ENCODE measurements at regions not wholly inside any gene's neighbourhood (a gene's known extent, or its start where the extent isn't known, plus 50 kb on each side); places are given as distances from the start of the nearest gene placed in this dataset.

GRCh38 chr10:81450651-81451050 lies 424.3 kb upstream of the NRG3 start:
- no peak for DNase-seq (ENCODE audit: low read depth in 1 of 2, low spot score in 1 of 2)
- Histone ChIP-seq H3K27ac (replicated peaks) (no peak overlapping the region), H3K4me3 (replicated peaks; ENCODE audit: insufficient read depth, low read length) (no peak overlapping the region), H3K27me3 (ENCODE audit: insufficient read depth, poor library complexity, severe bottlenecking) (no peaks in the 10 kb centered on the region)
- TF ChIP-seq CTCF (IDR thresholded peaks at IDR 0.05; ENCODE audit: insufficient read depth, low read length) (no peak), POLR2AphosphoS5 (IDR thresholded peaks at IDR 0.05; ENCODE audit: low read depth) (no peak), GABPA (IDR thresholded peaks at IDR 0.05; ENCODE audit: low read depth) (no peak), SPI1 (IDR thresholded peaks at IDR 0.05; ENCODE audit: borderline replicate concordance, low read depth) (no peak), REST (IDR thresholded peaks at IDR 0.05; ENCODE audit: insufficient replicate concordance, low read depth) (no peak)

- H3K27me3 ChIP-seq (ENCODE audit: insufficient read depth, poor library complexity, severe bottlenecking) = no peaks in the 10 kb centered on the region
- no peak overlapping the region for H3K4me3 ChIP-seq (replicated peaks; ENCODE audit: insufficient read depth, low read length)
- no peak for DNase-seq (ENCODE audit: low read depth in 1 of 2, low spot score in 1 of 2)
- no peak for TF ChIP-seq SPI1 (IDR thresholded peaks at IDR 0.05; ENCODE audit: borderline replicate concordance, low read depth)
- no peak for TF ChIP-seq POLR2AphosphoS5 (IDR thresholded peaks at IDR 0.05; ENCODE audit: low read depth)
- TF ChIP-seq CTCF (IDR thresholded peaks at IDR 0.05; ENCODE audit: insufficient read depth, low read length) = no peak
- TF ChIP-seq GABPA (IDR thresholded peaks at IDR 0.05; ENCODE audit: low read depth) = no peak
- no peak for TF ChIP-seq REST (IDR thresholded peaks at IDR 0.05; ENCODE audit: insufficient replicate concordance, low read depth)
- H3K27ac ChIP-seq (replicated peaks) = no peak overlapping the region
Observed at GRCh38 chr10:81472927-81473470, 402.0 kb upstream of the NRG3 start.

- no peak for DNase-seq (ENCODE audit: low read depth in 1 of 2, low spot score in 1 of 2)
- TF ChIP-seq GABPA (IDR thresholded peaks at IDR 0.05; ENCODE audit: low read depth) (no peak), POLR2AphosphoS5 (IDR thresholded peaks at IDR 0.05; ENCODE audit: low read depth) (no peak), REST (IDR thresholded peaks at IDR 0.05; ENCODE audit: insufficient replicate concordance, low read depth) (no peak), SPI1 (IDR thresholded peaks at IDR 0.05; ENCODE audit: borderline replicate concordance, low read depth) (no peak), CTCF (IDR thresholded peaks at IDR 0.05; ENCODE audit: insufficient read depth, low read length) (no peak)
- Histone ChIP-seq H3K27me3 (ENCODE audit: insufficient read depth, poor library complexity, severe bottlenecking) (no peaks in the 10 kb centered on the region), H3K4me3 (replicated peaks; ENCODE audit: insufficient read depth, low read length) (no peak overlapping the region), H3K27ac (replicated peaks) (no peak overlapping the region)
Observed at GRCh38 chr10:81473755-81474154, 401.2 kb upstream of the NRG3 start.

Data from HL-60 (cell line).